CMK (cell line): ENCODE measurements at regions not wholly inside any gene's neighbourhood (a gene's known extent, or its start where the extent isn't known, plus 50 kb on each side); places are given as distances from the start of the nearest gene placed in this dataset.
A peak's percentile ranks its signal among the peaks of the same experiment; 100 is the strongest.

Experiments
- DNase-seq: peaks from one replicate; pipeline ENCODE4 v3.0.0-alpha.2; 2010; ENCODE audit warnings: low read depth

- DNase-seq, result no peak
Measured at GRCh38 chr7:136807598-136807997, 60.9 kb upstream of the CHRM2 start.

- no peak for DNase-seq
Measured at GRCh38 chr7:136803028-136803427, 65.4 kb upstream of the CHRM2 start.

GRCh38 chr7:136783934-136784333 is 84.5 kb upstream of the CHRM2 start:
- no peak for DNase-seq

DNA sequence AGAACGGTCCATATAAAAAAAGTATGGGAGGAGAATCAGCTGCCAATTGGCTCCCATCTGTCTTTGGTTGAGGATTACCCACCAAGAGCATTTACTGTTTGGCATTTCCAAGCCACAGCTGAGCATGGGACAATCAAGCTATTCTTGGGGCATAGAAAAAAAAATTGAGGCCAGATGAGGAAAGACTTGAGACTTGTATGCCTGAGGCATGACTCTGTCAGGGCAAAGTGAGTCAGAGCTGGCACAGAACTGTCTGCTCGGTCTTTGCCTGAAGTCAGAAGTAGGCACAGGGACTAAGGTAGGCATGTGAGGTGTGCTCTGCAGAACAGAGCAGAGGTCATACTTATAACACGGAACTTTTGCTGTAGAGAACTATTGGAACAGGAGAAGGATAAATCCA is 126.5 kb upstream of the CHRM2 start:
- DNase-seq, result no peak

GRCh38 chr7:136728945-136729344 is 139.5 kb upstream of the CHRM2 start:
- no peak for DNase-seq

- DNase-seq, result no peak
Measured at GRCh38 chr7:136726460-136726859, 142.0 kb upstream of the CHRM2 start.

DNA sequence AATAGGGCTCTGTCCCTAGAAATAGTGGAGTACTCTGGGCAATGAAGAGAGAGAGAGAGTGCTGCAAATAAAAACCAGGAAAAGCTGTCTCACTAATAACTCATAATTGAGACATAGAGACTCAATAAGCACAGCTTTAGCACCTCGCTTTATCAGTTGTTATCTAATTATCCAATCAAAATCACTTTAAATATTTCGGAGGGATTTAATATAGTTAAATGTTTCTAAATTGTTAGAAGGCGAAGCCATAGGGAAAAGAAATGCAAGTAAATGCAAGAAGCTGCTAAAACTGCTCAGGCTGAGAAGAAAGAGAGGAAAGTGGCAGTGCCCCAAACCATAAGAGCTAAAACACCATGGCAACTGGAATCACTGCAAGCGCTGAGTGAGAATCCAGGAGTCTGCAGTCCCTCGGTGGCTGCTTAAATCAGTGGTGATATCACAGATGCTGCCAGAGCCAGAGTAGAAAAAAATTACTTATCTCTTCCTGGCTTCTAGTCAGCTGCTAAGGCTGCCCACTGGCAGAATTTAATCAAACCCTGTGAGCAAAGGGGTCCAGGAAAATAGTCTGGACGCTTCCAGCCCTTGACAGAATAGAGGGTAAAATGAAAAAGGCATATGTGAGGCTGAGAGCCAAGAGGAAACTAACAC is 150.4 kb upstream of the CHRM2 start:
- no peak for DNase-seq

- no peak for DNase-seq
Measured at GRCh38 chr7:136714062-136714461, 154.4 kb upstream of the CHRM2 start.

- DNase-seq, result no peak
Measured at GRCh38 chr7:136710751-136711150, 157.7 kb upstream of the CHRM2 start.

GRCh38 chr7:136709876-136710275 is 158.6 kb upstream of the CHRM2 start:
- DNase-seq, result no peak

DNA sequence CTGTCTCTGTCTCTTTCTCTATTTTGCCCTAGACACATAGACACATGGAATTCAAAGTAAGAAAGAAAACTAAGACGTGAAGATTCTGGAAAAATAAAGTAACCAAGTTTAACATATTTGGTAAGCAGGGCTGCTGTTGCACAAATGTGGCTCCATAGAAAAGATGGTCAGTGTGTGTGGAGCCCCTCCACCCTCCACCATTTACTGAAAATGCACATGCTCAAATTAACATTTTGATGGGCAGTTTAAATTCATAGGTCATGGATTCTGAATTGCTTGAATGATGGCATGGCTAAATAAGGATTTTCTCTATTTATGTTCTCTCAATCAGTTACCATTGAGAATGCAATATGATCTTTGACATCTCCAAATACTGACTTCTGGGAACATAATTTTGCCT is 165.5 kb upstream of the CHRM2 start:
- no peak for DNase-seq

GRCh38 chr7:136698977-136699376 is 169.5 kb upstream of the CHRM2 start:
- DNase-seq, result no peak

DNA sequence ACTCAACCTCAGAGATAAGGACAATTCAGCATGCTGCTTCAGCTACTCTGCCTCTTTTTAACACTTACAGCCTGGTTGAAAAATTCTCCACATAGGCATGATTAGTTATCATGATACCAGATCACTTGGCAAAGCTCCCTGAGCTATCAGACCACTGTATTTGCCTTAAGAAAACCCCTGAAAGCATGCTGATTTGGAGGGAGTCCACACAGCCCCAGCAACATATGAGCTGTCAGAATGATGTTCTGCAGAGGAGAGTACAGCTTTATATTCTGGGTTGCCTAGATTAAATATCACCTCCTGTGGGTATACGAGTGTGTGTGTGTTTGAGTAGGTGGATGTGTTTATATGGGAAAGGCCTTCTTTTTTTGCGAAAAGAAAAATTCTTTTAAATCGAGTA is 170.2 kb upstream of the CHRM2 start:
- no peak for DNase-seq

GRCh38 chr7:136697271-136697670 is 171.2 kb upstream of the CHRM2 start:
- DNase-seq, result no peak

- DNase-seq, result no peak
Measured at GRCh38 chr7:136693166-136694119, 175.0 kb upstream of the CHRM2 start.

GRCh38 chr7:136692221-136692620 is 176.2 kb upstream of the CHRM2 start:
- DNase-seq, result no peak

- no peak for DNase-seq
Measured at GRCh38 chr7:136688601-136689000, 179.9 kb upstream of the CHRM2 start.

DNA sequence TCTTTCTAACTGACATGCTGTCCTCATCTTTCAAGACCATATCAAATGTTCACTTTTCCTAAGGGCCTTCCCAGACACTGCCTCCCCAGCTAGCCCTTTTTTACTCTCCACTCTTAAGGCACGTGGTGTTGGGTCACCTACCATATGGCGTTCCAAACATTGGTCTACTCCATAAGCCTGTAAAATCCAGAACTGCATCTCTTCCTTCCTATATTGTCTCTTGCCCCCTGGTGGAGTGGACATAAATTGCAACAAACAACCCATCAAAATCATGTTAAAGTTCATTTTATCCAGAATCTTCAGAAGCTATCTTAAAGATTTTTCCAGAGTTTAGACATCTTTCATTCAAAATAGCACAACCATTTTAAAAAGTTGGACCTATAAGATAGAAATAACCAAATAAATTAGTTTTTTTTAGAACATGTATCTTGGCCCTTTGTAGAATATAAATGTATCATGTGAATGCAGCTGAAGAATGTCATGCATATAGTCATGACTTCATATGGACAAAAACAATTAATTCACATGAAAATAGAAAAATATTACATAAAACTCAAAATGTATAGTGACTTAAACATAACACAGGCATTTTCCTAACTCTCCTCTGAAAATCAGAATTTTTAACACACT is 180.6 kb upstream of the CHRM2 start:
- DNase-seq, result peak; percentile 22

- no peak for DNase-seq
Measured at GRCh38 chr7:136685501-136686173, 182.8 kb upstream of the CHRM2 start.

- DNase-seq, result peak; percentile 22
Measured at GRCh38 chr7:136677471-136678365, 190.7 kb upstream of the CHRM2 start.

- DNase-seq, result no peak
Measured at GRCh38 chr7:136667584-136667983, 200.9 kb upstream of the CHRM2 start.
